Small intestine (tissue), 7 donors: ENCODE measurements at regions not wholly inside any gene's neighbourhood (a gene's known extent, or its start where the extent isn't known, plus 50 kb on each side); places are given as distances from the start of the nearest gene placed in this dataset.

Experiments
- DNase-seq, 2 donors: peaks; one replicate each; pipeline versions ENCODE4 v3.0.0 to v3.0.0-alpha.2; 2013
- FAIRE-seq: peaks from 2 replicates; lab custom pipeline; 2012; peaks lifted over from hg19 to GRCh38; lab: Jason Lieb, UNC
- H3K27ac ChIP-seq, 3 donors: one replicate each; pipeline ENCODE4 v1.5.1; 2013; ENCODE audit warnings: low read length in 2 of 3, mild to moderate bottlenecking in 2 of 3, control low read depth in 1 of 3, inconsistent platforms in 1 of 3, low read depth in 1 of 3, moderate library complexity in 1 of 3
- H3K27me3 ChIP-seq, 3 donors: one replicate each; pipeline ENCODE4 v1.6.1; 2013; ENCODE audit warnings: low read length in 3 of 3, inconsistent platforms in 1 of 3; ENCODE audit not compliant: control insufficient read depth in 3 of 3, insufficient read depth in 3 of 3
- H3K36me3 ChIP-seq, 3 donors: one replicate each; pipeline ENCODE4 v1.6.1; 2013; ENCODE audit warnings: low read length in 3 of 3, inconsistent platforms in 1 of 3, low read depth in 1 of 3, mild to moderate bottlenecking in 1 of 3, moderate library complexity in 1 of 3; ENCODE audit not compliant: control insufficient read depth in 3 of 3, insufficient read depth in 2 of 3
- H3K4me1 ChIP-seq, 3 donors: one replicate each; pipeline ENCODE4 v1.6.1; 2013; ENCODE audit warnings: low read length in 2 of 3, inconsistent platforms in 1 of 3, low read depth in 1 of 3, mild to moderate bottlenecking in 1 of 3, moderate library complexity in 1 of 3; ENCODE audit not compliant: control insufficient read depth in 3 of 3, insufficient read depth in 2 of 3
- H3K4me3 ChIP-seq, 3 donors: one replicate each; pipeline ENCODE4 v1.5.1; 2013; ENCODE audit warnings: low read length in 3 of 3, control low read depth in 1 of 3, inconsistent platforms in 1 of 3, low read depth in 1 of 3, mild to moderate bottlenecking in 1 of 3, moderate library complexity in 1 of 3
- H3K9me3 ChIP-seq, 2 donors: one replicate each; pipeline ENCODE4 v1.6.1; 2013; ENCODE audit warnings: low read depth in 1 of 2, low read length in 1 of 2; ENCODE audit not compliant: control insufficient read depth in 2 of 2, insufficient read depth in 1 of 2
- WGBS, 3 donors: extraction: QIAGEN DNeasy Blood & Tissue Kit; methylation state at CpG; one replicate each; pipeline ENCODE4 v1.1.7; 2013; 5-methylcytosine and 5-hydroxymethylcytosine counted together
- donor health status: healthy with polysubstance abuse.
- donor health status: control.
- donor health status: control.
- donor health status: Bipolar disorder and iron deficiency.
- donor health status: healthy.

DNA sequence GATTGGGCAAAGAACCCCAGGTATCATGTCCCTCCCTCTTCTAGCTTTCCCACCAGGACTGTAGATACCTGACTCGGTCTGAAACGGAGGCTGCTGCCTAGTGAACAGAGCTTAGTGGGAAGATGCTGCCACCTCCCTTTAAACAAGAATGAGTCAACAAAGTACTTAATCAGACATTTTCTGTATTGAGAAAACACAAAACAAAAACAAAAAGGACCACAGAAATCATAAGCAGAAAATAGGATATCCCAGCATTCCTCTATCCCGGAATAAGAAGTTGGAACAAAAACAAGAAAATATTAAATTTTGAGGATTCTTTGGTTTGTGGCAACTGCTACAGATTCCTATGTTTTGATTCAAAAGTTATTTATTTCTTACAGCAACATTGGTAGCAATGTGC lies 51.7 kb upstream of the COL8A1 start:
- 63 to 67% (median 66%) methylated on average over 3 of the region's 3 CpGs for WGBS, 3 donors
- no peaks in the 10 kb centered on the region for H3K27me3 ChIP-seq
- DNase-seq: no peak

DNA sequence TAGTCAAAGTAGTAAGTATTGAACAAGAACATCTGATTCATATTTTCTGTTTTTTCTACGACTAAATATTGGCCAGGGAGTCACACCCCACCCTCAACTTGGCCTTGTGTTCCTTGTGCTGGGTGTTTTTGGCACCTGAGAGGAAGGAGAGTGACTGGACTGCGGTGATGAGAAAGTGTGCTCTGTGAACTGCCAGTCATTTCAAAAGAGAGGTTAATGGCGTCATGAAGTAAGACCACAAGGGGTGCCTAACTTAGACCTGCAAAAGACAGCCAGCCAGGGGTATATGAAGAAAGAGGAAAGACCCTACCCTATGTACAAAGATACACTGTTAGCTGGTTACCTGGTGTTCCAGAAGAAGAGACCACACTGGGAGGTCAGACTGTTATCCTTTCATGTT lies 58.4 kb upstream of the COL8A1 start:
- 72 to 78% (median 76%) methylated on average over 3 of the region's 3 CpGs for WGBS, 3 donors
- Histone ChIP-seq H3K4me1 (no peaks in the 10 kb centered on the region), H3K27ac (no peak overlapping the region), H3K9me3 (no peaks in the 10 kb centered on the region), H3K27me3 (no peaks in the 10 kb centered on the region), H3K36me3 (no peaks in the 10 kb centered on the region), H3K4me3 (no peak overlapping the region)
- FAIRE-seq: no peak
- no peak for DNase-seq

More for the DNA sequence above, 51.7 kb upstream of the COL8A1 start:
- Histone ChIP-seq H3K4me1 (no peaks in the 10 kb centered on the region), H3K9me3 (no peaks in the 10 kb centered on the region), H3K27ac (no peak overlapping the region), H3K36me3 (no peaks in the 10 kb centered on the region), H3K4me3 (no peak overlapping the region)
- FAIRE-seq: no peak

DNA sequence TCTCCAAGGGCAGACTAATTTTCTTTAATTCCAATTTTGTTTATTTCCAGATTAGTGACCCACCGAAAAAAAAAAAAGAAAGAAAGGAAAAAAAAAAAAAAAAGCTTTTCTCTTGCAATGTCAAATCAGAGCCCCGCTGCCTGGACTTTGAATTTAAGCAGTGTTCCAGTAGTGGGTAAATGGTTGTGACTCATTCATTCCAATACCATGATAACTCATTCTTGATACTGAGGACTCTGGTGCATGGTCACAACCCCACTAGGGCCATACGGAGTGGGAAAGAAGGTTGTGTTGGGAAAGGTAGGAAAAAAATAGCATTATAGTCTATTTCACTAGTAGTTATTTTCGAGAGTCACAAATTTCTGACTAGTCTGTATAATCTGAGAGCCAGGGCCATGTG lies 59.1 kb upstream of the COL8A1 start:
- no peak for FAIRE-seq
- DNase-seq: peak in 1 of 2 donors; percentile 3
- Histone ChIP-seq H3K36me3 (no peaks in the 10 kb centered on the region), H3K9me3 (no peaks in the 10 kb centered on the region), H3K4me1 (no peaks in the 10 kb centered on the region), H3K4me3 (no peak overlapping the region), H3K27me3 (no peaks in the 10 kb centered on the region), H3K27ac (no peak overlapping the region)
- 45 to 73% (median 48%) methylated on average over 4 of the region's 4 CpGs for WGBS, 3 donors

GRCh38 chr3:99578339-99578970 lies 59.9 kb upstream of the COL8A1 start:
- H3K4me3 ChIP-seq: no peak overlapping the region
- no peaks in the 10 kb centered on the region for H3K9me3 ChIP-seq
- WGBS, 3 donors: 74 to 91% (median 88%) methylated on average over 1 of the region's 1 CpG
- no peak for DNase-seq
- H3K27ac ChIP-seq: no peak overlapping the region
- no peaks in the 10 kb centered on the region for H3K27me3 ChIP-seq
- H3K4me1 ChIP-seq: no peaks in the 10 kb centered on the region
- FAIRE-seq: no peak
- no peaks in the 10 kb centered on the region for H3K36me3 ChIP-seq

DNA sequence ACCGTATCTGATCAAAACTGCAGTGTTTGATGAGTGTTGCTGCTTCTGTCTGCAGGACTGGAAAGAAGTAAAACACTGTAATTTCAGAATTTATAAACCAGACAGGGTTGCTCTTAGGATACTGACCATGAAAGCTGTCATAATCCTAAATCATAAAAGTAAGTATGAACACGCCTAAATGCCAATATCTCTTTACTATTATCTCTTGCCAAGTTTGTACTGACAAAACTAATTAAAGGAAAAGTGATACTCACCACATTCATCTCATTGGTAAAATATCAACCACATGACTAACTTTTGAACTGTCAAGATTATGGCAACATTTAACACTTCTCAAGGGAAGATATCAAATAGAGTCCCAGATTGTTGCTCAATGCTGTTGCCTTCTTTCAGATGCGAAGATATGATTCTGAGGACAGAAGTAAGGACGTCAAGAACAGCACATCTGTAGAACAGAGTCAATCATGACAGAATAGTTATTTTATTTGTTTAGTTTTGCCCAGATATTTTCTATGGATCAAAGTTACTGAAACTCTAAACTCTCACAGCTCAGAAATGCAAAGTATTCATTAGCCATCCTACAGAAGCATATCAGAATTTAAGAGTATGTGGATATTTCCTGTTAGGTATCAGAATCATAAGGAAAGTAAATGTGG lies 61.4 kb upstream of the COL8A1 start:
- FAIRE-seq: no peak

DNA sequence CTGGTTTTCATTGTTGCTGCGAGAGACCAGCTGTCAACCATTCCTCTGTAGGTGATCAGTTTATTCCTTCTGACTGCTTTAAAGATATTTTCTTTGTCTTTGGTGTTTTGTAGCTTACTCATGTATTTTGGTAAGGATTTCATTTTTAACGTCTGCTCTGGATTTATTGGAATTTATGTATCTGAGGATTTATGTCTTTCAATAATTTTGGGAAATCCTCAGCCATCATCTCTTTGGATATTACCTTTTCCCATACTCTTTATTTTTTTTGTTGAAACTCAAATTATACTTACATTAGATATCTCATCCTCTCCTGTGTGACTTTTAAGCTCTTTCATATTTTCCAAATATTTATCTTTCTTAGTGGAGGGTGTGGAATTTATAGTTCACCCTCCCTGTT lies 62.7 kb upstream of the COL8A1 start:
- Histone ChIP-seq H3K27ac (no peak overlapping the region), H3K9me3 (no peaks in the 10 kb centered on the region), H3K4me1 (no peaks in the 10 kb centered on the region), H3K36me3 (no peaks in the 10 kb centered on the region), H3K4me3 (no peak overlapping the region), H3K27me3 (no peaks in the 10 kb centered on the region)
- DNase-seq (no peak), FAIRE-seq (no peak)
- WGBS, 3 donors: 80 to 85% (median 81%) methylated on average over 2 of the region's 2 CpGs

More for the DNA sequence above, 61.4 kb upstream of the COL8A1 start:
- no peak overlapping the region for H3K27ac ChIP-seq
- DNase-seq: no peak
- H3K36me3 ChIP-seq: no peaks in the 10 kb centered on the region
- H3K9me3 ChIP-seq: no peaks in the 10 kb centered on the region
- no peaks in the 10 kb centered on the region for H3K4me1 ChIP-seq
- 60 to 75% (median 69%) methylated on average over 4 of the region's 4 CpGs for WGBS, 3 donors
- no peaks in the 10 kb centered on the region for H3K27me3 ChIP-seq
- H3K4me3 ChIP-seq: no peak overlapping the region

DNA sequence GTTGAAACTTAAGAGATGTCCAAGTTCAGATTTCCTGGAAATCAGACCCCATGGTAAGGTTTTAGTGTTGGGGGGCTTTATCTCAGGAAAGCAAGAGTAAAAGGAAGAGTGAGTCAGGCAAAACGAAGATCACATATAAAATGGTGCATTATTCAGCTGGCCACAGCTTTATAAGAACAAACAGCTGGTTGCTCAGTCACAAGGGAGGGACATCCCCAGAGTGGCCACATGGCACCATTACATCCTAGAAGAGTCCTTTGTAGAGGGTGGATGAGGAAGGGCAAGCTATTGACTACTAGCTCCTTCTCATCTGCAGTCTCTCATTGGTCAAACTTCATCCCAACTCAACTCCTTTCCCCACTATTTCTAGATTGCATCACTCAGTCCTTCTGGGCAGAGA lies 68.3 kb upstream of the COL8A1 start:
- no peaks in the 10 kb centered on the region for H3K9me3 ChIP-seq
- FAIRE-seq (no peak), DNase-seq (no peak)
- no peaks in the 10 kb centered on the region for H3K27me3 ChIP-seq
- no peaks in the 10 kb centered on the region for H3K36me3 ChIP-seq
- H3K4me1 ChIP-seq: no peaks in the 10 kb centered on the region
- no peak overlapping the region for H3K4me3 ChIP-seq
- no peak overlapping the region for H3K27ac ChIP-seq
- 17 to 51% (median 20%) methylated on average over 1 of the region's 1 CpG for WGBS, 3 donors

GRCh38 chr3:99568663-99569335 lies 69.6 kb upstream of the COL8A1 start:
- no peak for FAIRE-seq

More at GRCh38 chr3:99568663-99569335, 69.6 kb upstream of the COL8A1 start:
- H3K27ac ChIP-seq: no peak overlapping the region
- no peak for DNase-seq
- no peaks in the 10 kb centered on the region for H3K4me1 ChIP-seq
- H3K4me3 ChIP-seq: no peak overlapping the region
- no peaks in the 10 kb centered on the region for H3K9me3 ChIP-seq
- no peaks in the 10 kb centered on the region for H3K27me3 ChIP-seq
- no peaks in the 10 kb centered on the region for H3K36me3 ChIP-seq
- WGBS, 3 donors: 67 to 89% (median 84%) methylated on average over 1 of the region's 1 CpG
